NB4 (cell line): ENCODE measurements at regions not wholly inside any gene's neighbourhood (a gene's known extent, or its start where the extent isn't known, plus 50 kb on each side); places are given as distances from the start of the nearest gene placed in this dataset.

Experiments
- DNase-seq: peaks from one replicate; pipeline ENCODE4 v3.0.0; 2010; ENCODE audit warnings: low read depth
- H3K4me3 ChIP-seq: one replicate; pipeline ENCODE4 v1.5.1; 2011; ENCODE audit warnings: mild to moderate bottlenecking, low read depth, low read length, moderate library complexity
- MYC ChIP-seq: IDR thresholded peaks from 2 replicates; pipeline ENCODE4 v1.6.1; 2011; ENCODE audit warnings: low read depth, low read length
- POLR2A ChIP-seq: IDR thresholded peaks from 2 replicates; pipeline ENCODE4 v1.6.1; 2011; ENCODE audit warnings: mild to moderate bottlenecking; ENCODE audit not compliant: insufficient read length; ENCODE audit errors: extremely low read depth
- TF ChIP-seq, protein P1 (sequence below): IDR thresholded peaks from one replicate; pipeline ENCODE4 v1.5.1; 2012; ENCODE audit warnings: low read depth, low read length
- TF ChIP-seq, protein P2 (sequence below): IDR thresholded peaks from 2 replicates; pipeline ENCODE4 v1.6.1; 2011; ENCODE audit warnings: low read depth, low read length

DNA sequence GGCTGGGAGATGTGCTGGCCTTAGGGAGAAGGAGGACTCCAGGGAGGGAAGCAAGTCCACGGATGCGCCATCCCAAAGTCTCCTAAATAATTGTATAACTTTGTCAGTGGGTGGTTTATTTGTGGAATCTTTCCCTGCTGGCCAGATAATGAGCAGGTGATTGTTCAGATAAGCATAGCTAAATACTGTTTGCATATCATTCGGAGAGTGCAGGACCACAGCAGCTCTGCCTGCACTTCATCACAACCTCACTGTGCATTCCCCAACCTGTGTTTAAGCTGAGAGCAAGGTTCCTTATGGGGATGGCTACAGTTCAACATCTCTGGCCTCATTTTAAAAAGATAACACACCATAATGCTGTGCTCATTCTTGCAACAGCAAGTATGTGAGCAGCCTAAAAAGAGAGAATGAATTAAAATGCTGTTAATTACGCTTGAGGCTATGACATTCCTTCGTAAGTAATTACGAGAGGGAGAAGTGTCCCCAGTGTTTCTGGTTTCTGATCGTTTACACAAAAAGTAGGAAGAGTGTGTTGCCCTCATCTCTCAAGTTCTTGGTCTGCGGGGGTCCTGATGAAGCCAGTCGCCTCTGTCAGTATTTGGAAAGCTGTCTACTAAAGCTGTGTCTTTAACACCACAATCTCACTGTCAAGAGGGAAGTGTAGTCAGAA lies 272.0 kb upstream of the RORA start:
- no peak for DNase-seq
- H3K4me3 ChIP-seq, result no peak overlapping the region
- TF ChIP-seq MYC (no peak), POLR2A (no peak)
- TF ChIP-seq, protein P1, sequence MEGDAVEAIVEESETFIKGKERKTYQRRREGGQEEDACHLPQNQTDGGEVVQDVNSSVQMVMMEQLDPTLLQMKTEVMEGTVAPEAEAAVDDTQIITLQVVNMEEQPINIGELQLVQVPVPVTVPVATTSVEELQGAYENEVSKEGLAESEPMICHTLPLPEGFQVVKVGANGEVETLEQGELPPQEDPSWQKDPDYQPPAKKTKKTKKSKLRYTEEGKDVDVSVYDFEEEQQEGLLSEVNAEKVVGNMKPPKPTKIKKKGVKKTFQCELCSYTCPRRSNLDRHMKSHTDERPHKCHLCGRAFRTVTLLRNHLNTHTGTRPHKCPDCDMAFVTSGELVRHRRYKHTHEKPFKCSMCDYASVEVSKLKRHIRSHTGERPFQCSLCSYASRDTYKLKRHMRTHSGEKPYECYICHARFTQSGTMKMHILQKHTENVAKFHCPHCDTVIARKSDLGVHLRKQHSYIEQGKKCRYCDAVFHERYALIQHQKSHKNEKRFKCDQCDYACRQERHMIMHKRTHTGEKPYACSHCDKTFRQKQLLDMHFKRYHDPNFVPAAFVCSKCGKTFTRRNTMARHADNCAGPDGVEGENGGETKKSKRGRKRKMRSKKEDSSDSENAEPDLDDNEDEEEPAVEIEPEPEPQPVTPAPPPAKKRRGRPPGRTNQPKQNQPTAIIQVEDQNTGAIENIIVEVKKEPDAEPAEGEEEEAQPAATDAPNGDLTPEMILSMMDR, result no peak
- TF ChIP-seq, protein P2, sequence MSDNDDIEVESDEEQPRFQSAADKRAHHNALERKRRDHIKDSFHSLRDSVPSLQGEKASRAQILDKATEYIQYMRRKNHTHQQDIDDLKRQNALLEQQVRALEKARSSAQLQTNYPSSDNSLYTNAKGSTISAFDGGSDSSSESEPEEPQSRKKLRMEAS, result no peak

DNA sequence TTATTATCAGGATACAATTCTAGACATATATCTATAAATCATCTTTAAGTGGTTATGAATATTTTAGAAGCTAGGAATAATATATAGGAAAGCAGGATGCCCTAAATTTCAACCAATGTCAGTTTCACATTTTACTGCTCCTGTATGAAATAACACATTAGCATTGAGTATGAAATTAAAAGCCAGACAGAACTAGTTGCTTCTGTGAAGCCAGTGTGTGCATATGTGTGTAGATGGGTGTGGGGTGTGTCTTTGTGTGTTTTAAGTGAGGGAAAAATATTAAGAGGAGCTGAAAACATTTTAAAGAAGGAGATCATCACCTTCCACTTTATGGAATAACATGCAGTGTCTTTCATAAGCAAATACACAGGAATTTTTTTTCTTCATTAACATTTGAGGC lies 271.4 kb upstream of the RORA start:
- no peak overlapping the region for H3K4me3 ChIP-seq
- DNase-seq, result no peak
- TF ChIP-seq, protein P1, result no peak
- no peak for TF ChIP-seq POLR2A
- TF ChIP-seq MYC, result no peak
- TF ChIP-seq, protein P2, result no peak

DNA sequence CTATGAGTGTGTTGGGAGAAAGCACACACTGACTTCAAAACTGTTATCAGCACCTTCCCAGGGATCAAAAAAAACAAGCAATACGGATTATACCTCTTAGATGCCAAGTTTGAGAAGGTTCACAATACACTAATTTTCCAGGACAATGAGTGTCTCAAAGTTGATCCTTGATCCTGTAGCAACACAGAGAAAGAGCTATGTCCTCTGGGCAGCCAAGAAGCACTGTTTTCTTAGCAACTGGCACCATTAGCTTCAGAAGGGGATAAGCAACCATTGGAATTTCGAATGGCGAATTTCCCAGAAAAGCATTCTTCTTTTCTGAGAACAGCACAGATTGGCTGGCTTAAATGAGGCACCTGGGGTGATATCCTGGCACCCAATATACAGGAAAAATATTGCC lies 270.3 kb upstream of the RORA start:
- no peak for TF ChIP-seq MYC
- no peak overlapping the region for H3K4me3 ChIP-seq
- no peak for DNase-seq

DNA sequence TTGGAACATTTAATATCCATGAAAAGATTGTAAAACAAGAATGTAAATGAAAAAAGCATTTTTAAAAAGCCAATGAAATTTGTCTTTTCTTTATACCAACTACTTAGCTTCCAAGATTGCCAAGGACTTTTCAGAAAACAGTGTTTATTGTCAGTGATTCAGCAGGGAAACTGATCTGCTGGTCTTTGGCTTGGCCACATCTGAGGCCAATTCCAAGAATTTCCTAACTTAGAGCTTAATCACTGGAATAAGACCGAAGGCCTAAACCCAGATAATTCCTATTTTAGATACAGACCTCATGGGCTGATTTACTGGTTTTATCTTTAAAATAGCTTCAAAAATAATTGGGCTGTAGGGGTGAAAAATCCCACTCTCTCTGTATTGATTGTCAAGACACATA lies 260.5 kb upstream of the RORA start:
- DNase-seq, result no peak
- no peak overlapping the region for H3K4me3 ChIP-seq
- TF ChIP-seq, protein P2, result no peak
- TF ChIP-seq MYC, result no peak
- TF ChIP-seq, protein P1, result no peak
- TF ChIP-seq POLR2A, result no peak

DNA sequence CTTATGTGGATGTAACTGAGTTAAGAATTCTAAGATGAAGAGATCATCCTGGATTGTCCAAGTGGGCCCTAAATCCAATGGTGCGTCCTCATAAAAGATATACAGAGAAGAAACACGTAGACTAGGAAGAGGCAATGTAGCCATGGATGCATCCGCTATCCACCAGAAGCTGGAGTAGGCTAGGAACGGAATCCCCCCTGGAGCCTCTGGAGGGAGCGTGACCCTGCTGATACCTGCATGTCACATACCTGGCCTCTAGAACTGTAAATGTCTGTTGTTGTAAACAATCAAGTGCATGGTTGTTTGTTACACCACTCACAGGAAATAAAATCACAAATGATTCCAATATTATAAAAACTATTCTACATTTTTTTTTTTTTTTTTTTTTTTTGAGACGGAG lies 254.5 kb upstream of the RORA start:
- DNase-seq, result no peak
- no peak overlapping the region for H3K4me3 ChIP-seq
- TF ChIP-seq, protein P1, result no peak
- TF ChIP-seq POLR2A (no peak), MYC (no peak)
- TF ChIP-seq, protein P2, result no peak

DNA sequence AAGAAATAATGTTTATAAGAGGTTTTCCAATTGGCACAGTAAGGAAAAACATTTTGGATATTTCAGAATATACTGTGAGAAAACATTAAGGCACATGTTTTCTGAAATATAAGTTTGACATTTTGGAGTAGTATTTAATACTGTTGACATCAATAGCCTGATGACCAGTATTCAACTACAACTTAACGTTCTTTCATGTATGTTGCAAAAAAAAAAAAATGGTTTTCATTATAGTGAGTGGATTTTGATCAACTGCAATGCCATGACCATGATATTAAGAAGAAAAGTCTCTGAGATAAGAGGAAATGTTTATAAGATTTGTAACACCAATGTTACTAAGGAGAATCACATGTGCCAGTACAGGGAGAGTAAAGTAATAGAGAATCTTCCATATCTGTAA lies 252.8 kb upstream of the RORA start:
- H3K4me3 ChIP-seq, result no peak overlapping the region
- TF ChIP-seq, protein P1, result no peak
- TF ChIP-seq POLR2A (no peak), MYC (no peak)
- TF ChIP-seq, protein P2, result no peak
- no peak for DNase-seq
